OCI-LY7 (cell line): ENCODE measurements at regions not wholly inside any gene's neighbourhood (a gene's known extent, or its start where the extent isn't known, plus 50 kb on each side); places are given as distances from the start of the nearest gene placed in this dataset.

Source experiments
- BruUV-seq: library from RNA; stranded (reverse); fragments of 400-500 nt; replicated peaks from 2 replicates; lab custom pipeline; 2021; lab: Mats Ljungman, UMichigan
- CTCF ChIA-PET: fragments of 300-600 bp; sonication (Branson Sonifier 250); formaldehyde crosslinking; loops from one replicate; lab custom pipeline; 2022; ENCODE audit warnings: antibody characterized with exemption; ENCODE audit not compliant: unreplicated experiment; lab: Charles Lee
- POLR2A ChIA-PET: fragments of 300-600 bp; sonication (Branson Sonifier 250); formaldehyde crosslinking; loops from one replicate; lab custom pipeline; 2022; ENCODE audit warnings: antibody characterized with exemption; lab: Charles Lee
- DNase-seq: peaks from one replicate; pipeline ENCODE4 v3.0.0-alpha.2; 2015; ENCODE audit warnings: low spot score
- H2AFZ ChIP-seq: fragments of 200-600 bp; sonication (generic), shearing (Covaris generic); 2 replicates; pipeline ENCODE4 v1.6.1; 2014; ENCODE audit warnings: mild to moderate bottlenecking, antibody characterized with exemption, low read length, moderate library complexity
- H3K27ac ChIP-seq: fragments of 200-600 bp; sonication (generic); 2 replicates; pipeline ENCODE4 v1.5.1; 2014; ENCODE audit warnings: mixed run types, low read depth, mild to moderate bottlenecking, moderate library complexity, low read length, inconsistent platforms; ENCODE audit not compliant: poor library complexity, severe bottlenecking
- H3K36me3 ChIP-seq: fragments of 200-600 bp; sonication (generic); 2 replicates; pipeline ENCODE4 v1.6.1; 2014; ENCODE audit warnings: mild to moderate bottlenecking, antibody characterized with exemption, low read length, moderate library complexity, mixed read lengths; ENCODE audit not compliant: insufficient read depth
- H3K4me1 ChIP-seq: fragments of 200-600 bp; sonication (generic); 2 replicates; pipeline ENCODE4 v1.5.1; 2014; ENCODE audit warnings: mild to moderate bottlenecking, low read length; ENCODE audit not compliant: insufficient read depth, poor library complexity, severe bottlenecking
- H3K4me2 ChIP-seq: fragments of 200-600 bp; sonication (generic); 2 replicates; pipeline ENCODE4 v1.6.1; 2014; ENCODE audit warnings: mild to moderate bottlenecking, low read length
- H3K4me3 ChIP-seq: fragments of 200-600 bp; sonication (generic); 2 replicates; pipeline ENCODE4 v1.5.1; 2014; ENCODE audit warnings: mild to moderate bottlenecking, low read depth, low read length; ENCODE audit not compliant: poor library complexity, severe bottlenecking
- H3K79me2 ChIP-seq: fragments of 200-600 bp; sonication (generic); 2 replicates; pipeline ENCODE4 v1.6.1; 2016; ENCODE audit warnings: low read depth, mild to moderate bottlenecking, low read length, moderate library complexity, mixed read lengths; ENCODE audit not compliant: insufficient read depth
- H3K9me2 ChIP-seq: fragments of 200-600 bp; sonication (generic); 2 replicates; pipeline ENCODE4 v1.6.1; 2016; ENCODE audit warnings: mild to moderate bottlenecking, low read length, mixed read lengths; ENCODE audit not compliant: insufficient read depth
- H3K9me3 ChIP-seq: fragments of 200-600 bp; sonication (generic); 2 replicates; pipeline ENCODE4 v1.6.1; 2014; ENCODE audit warnings: mild to moderate bottlenecking, mixed run types, low read length, mixed read lengths
- H4K20me1 ChIP-seq: fragments of 200-600 bp; sonication (generic); 2 replicates; pipeline ENCODE4 v1.6.1; 2014; ENCODE audit warnings: mild to moderate bottlenecking, antibody characterized with exemption, low read length, moderate library complexity, mixed read lengths; ENCODE audit not compliant: insufficient read depth
- EZH2phosphoT487 ChIP-seq: fragments of 200-600 bp; sonication (generic); IDR thresholded peaks from 2 replicates; pipeline ENCODE4 v1.6.1; 2018; ENCODE audit warnings: low read depth, borderline replicate concordance, mild to moderate bottlenecking, mixed run types, antibody characterized with exemption, low read length, moderate library complexity, mixed read lengths
- intact Hi-C: fragments of 100-400 bp; cut with micrococcal nuclease; formaldehyde crosslinking; loops from one replicate; pipeline ENCODE4 v1.10.0; 2022; ENCODE audit not compliant: unreplicated experiment
- TF ChIP-seq, protein P1 (sequence below): fragments of 200-600 bp; sonication (generic); conservative IDR thresholded peaks from 2 replicates; pipeline ENCODE4 v1.5.1; 2014; ENCODE audit warnings: mild to moderate bottlenecking, antibody characterized with exemption, low read length, moderate library complexity, mixed read lengths

GRCh38 chr9:35552837-35553236, 52.2 kb upstream of the TESK1 start:
- no peaks in the 10 kb centered on the region for H3K79me2 ChIP-seq
- POLR2A ChIA-PET = no interaction called here
- H3K4me3 ChIP-seq = no peak overlapping the region
- H3K9me3 ChIP-seq = no peaks in the 10 kb centered on the region
- TF ChIP-seq, protein P1, sequence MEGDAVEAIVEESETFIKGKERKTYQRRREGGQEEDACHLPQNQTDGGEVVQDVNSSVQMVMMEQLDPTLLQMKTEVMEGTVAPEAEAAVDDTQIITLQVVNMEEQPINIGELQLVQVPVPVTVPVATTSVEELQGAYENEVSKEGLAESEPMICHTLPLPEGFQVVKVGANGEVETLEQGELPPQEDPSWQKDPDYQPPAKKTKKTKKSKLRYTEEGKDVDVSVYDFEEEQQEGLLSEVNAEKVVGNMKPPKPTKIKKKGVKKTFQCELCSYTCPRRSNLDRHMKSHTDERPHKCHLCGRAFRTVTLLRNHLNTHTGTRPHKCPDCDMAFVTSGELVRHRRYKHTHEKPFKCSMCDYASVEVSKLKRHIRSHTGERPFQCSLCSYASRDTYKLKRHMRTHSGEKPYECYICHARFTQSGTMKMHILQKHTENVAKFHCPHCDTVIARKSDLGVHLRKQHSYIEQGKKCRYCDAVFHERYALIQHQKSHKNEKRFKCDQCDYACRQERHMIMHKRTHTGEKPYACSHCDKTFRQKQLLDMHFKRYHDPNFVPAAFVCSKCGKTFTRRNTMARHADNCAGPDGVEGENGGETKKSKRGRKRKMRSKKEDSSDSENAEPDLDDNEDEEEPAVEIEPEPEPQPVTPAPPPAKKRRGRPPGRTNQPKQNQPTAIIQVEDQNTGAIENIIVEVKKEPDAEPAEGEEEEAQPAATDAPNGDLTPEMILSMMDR = no peak
- TF ChIP-seq EZH2phosphoT487 = no peak
- intact Hi-C loops = loop anchor here (5.0 kb wide), 1 partner anchor 71 kb away; no protein-coding TSS in a partner anchor
- H3K36me3 ChIP-seq = no peaks in the 10 kb centered on the region
- no peak overlapping the region for H2AFZ ChIP-seq
- H3K9me2 ChIP-seq = no peaks in the 10 kb centered on the region
- no peak for DNase-seq
- H3K27ac ChIP-seq = no peak overlapping the region
- no peaks in the 10 kb centered on the region for H4K20me1 ChIP-seq
- BruUV-seq = no TSS peak
- peaks cover 3% of the 10 kb centered on the region for H3K4me1 ChIP-seq
- CTCF ChIA-PET = interaction anchor here (1.0 to 1.1 kb wide), 2 partner anchors 19 to 437 kb away, joined by 3 to 8 read pairs; partner anchors contain the start of gene ATOSB
- no peak overlapping the region for H3K4me2 ChIP-seq

- Histone ChIP-seq H3K27ac (no peak overlapping the region), H2AFZ (no peak overlapping the region), H3K79me2 (no peaks in the 10 kb centered on the region), H4K20me1 (no peaks in the 10 kb centered on the region), H3K4me1 (peaks cover 3% of the 10 kb centered on the region), H3K4me3 (no peak overlapping the region), H3K36me3 (no peaks in the 10 kb centered on the region), H3K9me2 (no peaks in the 10 kb centered on the region), H3K4me2 (peak overlapping the region; percentile 4; the same call in 1 of the 2 replicates), H3K9me3 (no peaks in the 10 kb centered on the region)
- CTCF ChIA-PET = interaction anchor here (1.0 to 1.1 kb wide), 2 partner anchors 18 to 438 kb away, joined by 3 to 8 read pairs; partner anchors contain the start of gene ATOSB
- no TSS peak for BruUV-seq
- peak; percentile 67 for DNase-seq
- TF ChIP-seq, protein P1 = peak; percentile 92
- TF ChIP-seq EZH2phosphoT487 = no peak
- intact Hi-C loops = loop anchor here (2.0 to 5.0 kb wide), 2 partner anchors 72 to 437 kb away; no protein-coding TSS in a partner anchor
- POLR2A ChIA-PET = interaction anchor here (0.5 to 0.6 kb wide), 2 partner anchors 216 to 1639 kb away, joined by 3 read pairs; no protein-coding TSS in a partner anchor
Observed at GRCh38 chr9:35553670-35554543, 51.2 kb upstream of the TESK1 start.
